T-helper 1 cell (primary cell): ENCODE measurements at regions not wholly inside any gene's neighbourhood (a gene's known extent, or its start where the extent isn't known, plus 50 kb on each side); places are given as distances from the start of the nearest gene placed in this dataset.

Experiments used
- DNase-seq, 5 donors: peaks; one replicate each; pipeline ENCODE4 v3.0.0-alpha.2; 2012 to 2020

- no peak for DNase-seq
Measured at GRCh38 chr13:47230155-47230554, 333.3 kb upstream of the HTR2A start.

DNA sequence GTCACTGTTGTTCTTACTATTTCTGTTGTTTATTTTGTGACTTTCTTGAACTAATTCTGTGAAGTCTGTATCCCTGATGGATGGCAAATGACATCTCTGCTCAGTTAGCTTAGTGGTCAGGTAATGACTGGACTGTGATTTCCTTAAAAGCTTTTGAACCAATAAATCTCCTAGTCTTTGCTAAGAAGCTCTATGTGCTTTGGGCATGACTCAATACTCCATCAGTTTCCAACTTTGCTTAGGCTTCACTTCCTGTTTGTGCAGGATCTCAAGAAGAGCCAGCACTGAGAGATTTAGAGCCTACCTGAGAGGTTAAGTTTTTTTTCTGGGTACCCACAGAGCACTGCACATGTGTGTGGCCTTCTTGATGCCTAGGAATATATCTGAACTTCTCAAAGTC, 329.7 kb upstream of the HTR2A start:
- no peak for DNase-seq

- DNase-seq = no peak
Measured at GRCh38 chr13:47220453-47221140, 323.7 kb upstream of the HTR2A start.

GRCh38 chr13:47218611-47219010, 321.8 kb upstream of the HTR2A start:
- no peak for DNase-seq

DNA sequence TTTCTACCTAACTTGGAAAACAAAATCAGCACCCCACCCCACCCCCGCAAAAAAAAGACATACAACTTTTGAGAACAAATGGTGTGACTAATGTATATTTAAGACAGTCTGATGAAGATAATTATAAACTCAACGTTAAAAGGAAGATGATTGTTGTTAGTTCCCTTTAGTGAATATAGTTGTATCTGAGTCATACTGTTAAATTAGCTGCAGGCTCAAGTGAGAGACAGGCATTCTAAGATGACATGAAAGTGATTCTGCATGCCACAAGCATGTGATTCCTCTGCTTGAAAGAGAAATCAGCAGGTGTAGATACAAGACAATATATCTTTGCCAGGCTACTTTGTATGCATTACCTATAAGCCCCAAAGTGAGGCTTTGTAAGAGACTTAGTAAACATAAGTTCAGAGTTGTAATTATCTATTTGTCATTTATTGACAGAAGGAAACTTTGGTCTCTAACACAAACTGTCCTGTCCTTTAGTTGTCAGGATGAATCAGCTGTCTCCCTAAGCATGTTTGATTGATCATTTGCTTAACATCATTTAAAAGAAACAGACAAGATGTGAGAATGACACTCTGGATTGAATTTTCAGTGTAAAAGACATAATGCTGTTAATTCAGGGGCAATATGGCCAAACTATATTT, 319.4 kb upstream of the HTR2A start:
- DNase-seq = no peak

- no peak for DNase-seq
Measured at GRCh38 chr13:47215736-47216135, 318.9 kb upstream of the HTR2A start.

- DNase-seq = no peak
Measured at GRCh38 chr13:47213047-47213446, 316.2 kb upstream of the HTR2A start.

DNA sequence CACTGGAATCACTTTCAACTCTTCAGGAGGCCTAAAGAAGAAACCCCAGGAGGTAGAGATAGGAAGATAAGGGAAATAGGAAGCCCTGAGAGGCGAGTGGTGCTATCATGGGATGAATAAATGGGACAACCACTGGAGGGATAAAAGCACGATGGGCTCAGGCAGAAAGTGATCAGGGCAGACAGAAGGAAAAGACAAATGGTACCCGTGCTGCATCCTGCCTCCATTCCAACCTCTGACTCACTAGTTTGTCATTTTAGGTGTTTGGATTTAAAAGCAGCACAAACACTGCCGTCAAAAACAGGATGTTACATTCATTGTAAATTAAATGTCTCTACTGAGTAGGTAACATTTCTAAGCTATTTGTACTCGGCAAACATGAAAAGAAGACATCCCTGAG, 314.3 kb upstream of the HTR2A start:
- DNase-seq = no peak

DNA sequence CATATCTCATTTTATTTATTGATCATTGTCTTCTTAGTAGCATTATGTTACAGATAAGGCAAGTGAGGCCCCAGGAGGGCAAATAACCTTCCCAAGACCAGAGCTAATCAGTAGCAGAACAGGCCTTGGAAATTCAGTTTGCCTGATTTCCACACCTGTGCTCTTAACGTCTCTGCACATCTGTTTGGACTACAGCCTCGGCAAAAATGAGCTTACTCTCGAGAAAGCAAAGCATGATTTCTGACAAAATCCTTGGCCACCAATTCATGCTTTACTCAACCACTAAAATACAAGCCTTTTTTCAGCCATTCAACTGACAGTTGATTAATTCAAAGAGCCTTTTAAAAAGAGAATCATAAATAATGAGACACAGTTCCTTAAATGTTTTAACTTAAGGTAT, 309.3 kb upstream of the HTR2A start:
- DNase-seq = no peak

DNA sequence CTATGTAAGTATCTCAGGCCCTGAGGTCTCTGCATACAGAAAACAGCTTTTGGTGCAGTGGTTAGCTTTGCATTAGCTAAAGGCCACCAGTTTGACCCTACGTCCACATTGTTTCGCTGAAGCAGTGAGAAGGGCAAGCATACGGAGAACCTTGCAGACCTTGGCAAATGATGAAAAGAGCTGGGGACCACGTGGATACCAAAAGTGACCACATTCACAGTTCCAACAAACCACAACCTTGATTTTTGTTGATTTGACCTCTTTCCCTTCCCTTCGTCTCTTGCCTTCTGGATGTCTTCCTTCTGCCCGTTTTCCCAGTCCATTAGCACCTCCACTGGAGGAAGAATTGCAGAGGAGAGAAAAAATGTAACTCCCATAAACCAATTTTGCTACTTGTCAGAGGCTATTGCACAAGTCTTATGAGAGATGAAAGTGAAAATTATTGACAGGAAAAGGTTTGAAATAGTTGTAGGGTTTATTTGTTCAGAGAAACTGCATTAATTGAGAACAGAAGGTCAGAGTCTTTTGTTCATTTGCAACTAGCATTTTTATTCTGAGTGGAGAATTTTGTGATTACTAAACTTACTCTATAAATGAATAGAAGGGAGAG, 293.9 kb upstream of the HTR2A start:
- DNase-seq = no peak

DNA sequence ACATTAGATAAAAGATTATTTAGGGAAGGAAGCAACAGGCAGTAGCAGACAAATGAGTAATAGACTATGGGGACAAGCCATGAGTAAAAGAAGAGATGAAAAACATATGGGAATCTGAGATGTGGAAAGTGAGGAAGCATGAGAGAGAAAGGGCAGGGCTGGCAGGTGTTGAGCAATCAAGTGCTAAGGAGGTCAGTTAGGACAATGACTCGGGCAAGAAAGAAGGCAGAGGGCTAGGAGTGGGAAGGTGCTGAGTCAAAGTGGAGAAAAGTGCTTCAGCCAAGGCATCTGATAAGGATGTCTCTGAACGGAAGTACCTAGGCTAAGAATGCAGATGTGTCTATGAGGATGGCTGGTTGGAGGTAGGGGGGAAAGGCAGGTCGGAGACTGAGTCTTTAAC, 291.9 kb upstream of the HTR2A start:
- no peak for DNase-seq

GRCh38 chr13:47186471-47186870, 289.6 kb upstream of the HTR2A start:
- no peak for DNase-seq

DNA sequence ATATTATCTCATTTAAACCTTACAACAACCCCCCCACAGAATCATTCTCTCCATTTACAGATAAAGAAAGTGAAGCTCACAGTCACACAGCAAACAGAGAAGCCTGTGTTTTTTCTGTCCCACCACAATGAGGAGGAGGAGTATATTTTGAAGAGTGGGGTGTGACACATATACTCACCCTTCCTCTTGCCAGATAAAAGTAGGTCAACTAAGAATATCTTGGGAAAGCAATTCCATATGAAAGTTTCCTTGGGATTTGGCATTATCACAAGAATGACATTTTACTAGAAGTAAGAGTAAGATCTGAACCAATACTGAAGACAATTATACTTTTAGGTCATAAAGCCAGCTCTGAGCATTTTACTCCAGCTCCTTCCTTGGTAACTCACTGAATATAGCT, 287.5 kb upstream of the HTR2A start:
- DNase-seq = no peak

DNA sequence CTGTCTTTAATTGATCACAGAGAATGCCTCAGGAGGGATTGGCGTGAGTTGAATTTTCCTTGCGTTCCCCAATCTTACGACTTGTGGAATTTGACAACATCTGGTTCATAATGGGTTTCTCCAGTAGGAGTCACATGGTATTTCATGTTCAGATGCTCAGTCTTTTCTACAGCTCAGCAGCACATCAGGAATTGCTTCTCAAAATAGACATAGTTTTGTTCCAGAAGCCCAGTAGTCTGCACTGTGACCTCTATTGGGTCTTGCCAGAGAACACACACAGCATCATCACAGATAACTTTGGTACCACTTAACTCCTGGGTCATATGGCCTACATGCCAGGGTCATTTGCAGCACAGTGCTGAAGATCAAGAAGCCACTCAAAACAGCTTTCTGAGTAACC, 282.5 kb upstream of the HTR2A start:
- no peak for DNase-seq

DNA sequence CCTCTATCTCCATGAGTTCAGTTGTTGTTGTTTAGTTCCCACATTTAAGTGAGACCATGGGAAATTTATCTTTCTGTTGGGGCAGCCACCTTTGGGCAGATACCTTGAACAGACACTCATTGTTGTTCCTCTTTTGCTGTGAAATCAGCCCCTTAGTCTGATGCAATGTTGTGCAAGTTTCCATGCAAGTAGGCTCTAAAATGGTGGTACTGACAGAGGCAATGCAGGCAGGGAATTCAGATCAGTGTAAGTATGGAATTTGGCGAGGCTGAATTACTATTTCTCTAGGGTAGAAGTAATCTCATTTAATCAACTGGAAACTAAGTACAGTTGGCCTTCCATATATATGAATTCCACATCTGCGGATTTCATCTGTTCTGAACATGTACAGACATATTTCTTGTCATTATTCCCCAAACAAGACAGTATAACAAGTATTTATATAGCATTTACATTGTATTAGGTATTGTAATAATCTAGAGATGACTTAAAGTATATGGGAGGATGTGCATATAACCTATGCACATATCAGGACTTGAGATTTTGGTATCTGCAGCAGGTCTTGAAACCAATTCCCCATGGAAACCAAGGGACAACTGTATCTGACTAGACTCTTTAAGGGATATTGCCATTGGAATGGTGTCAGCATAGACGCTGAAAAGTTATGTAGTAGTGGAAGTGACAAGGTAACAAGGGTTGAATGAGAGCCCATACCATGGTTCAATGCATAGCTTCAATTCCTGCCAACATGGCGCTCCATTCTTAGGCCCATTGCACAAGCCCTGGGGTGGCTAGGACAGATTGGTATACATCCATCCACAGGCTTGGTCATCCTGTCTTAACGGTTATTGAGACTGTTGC, 281.5 kb upstream of the HTR2A start:
- no peak for DNase-seq

DNA sequence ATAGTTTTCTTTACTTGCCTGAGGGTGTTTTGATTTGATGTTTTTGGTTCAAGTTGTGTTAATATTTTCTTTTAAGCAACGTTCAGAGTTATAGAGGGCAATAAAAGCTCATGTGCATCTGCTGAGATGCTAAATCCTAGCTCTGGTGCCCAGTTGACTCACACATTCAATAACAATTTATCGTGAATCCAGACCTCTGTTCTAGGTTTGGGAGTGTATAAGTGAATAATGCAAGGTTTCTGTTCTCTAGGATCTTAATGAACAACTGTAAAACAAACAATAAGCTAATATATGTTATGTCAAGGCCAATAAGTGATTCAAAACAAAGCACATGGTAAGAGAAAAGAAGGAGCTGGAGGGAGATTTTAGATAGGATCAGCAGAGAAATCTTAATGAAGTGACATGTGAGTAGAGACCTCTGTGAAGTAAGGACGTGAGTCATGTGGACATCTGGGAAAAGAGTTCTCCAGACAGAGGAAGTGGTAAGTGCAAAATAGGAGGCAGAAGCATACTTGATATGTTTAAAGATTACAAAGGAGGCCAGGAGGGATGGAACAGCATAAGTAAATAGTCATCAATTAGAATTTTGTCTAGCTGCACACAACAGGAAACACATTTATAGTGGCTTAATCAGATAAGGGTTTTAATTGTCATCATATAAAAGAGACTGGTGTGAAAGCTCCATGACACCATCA, 278.5 kb upstream of the HTR2A start:
- no peak for DNase-seq

DNA sequence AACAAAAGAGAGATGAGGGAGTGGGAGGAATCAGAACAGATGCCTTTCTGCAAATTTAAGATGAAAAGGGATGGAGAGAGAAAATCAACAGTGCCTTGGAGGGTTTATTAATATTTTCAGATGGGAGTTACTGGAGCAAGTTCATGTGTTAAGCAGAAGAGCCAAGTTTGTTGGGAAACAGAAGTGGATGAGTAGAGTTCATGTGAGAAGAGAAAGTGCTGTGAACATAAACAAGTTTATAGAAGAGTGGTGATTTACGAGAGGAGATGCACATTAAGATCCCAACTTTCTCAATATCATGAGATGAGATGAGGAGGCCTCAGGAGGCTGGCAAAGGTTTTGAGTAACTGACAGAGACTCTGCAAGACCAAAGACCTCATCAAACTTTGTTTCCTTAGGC, 274.1 kb upstream of the HTR2A start:
- DNase-seq = no peak

DNA sequence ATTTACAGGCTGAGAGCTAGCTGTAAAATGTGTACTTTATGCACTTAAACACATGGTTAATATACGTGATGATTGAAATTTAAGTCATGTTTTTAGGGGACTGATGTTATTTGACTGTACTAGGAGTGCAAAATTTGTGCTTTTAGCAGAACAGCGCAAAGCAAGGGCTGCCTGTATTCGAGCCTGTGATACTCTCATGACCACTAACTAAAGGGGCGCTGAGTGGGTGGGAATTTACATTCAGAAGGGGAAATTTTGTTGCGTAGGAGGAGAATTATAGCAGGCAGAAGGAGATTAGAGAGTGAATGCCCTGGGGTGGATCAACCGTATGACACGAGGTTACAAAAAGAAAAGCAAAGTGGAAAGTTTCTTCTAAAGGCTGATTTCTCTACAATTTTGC, 271.8 kb upstream of the HTR2A start:
- no peak for DNase-seq

DNA sequence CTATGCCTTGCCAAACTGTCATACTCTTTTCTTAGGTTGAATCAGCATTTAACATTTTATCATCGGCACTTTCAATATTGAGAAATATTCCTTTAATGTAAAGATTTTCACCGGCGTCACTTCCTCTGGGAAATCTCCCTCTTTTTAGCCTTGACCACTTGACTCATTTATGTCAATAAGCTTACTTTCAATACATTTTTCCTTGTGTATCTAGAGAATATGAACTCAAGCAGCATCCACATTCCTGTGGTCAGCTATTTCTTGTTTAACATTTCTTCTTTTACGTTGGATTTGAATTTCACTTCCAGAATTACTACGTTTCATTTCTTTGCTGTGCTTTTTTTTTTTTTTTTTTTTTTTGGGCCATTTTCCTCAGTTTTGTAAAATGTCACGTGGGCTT, 271.2 kb upstream of the HTR2A start:
- no peak for DNase-seq

GRCh38 chr13:47166336-47166735, 269.5 kb upstream of the HTR2A start:
- no peak for DNase-seq

DNA sequence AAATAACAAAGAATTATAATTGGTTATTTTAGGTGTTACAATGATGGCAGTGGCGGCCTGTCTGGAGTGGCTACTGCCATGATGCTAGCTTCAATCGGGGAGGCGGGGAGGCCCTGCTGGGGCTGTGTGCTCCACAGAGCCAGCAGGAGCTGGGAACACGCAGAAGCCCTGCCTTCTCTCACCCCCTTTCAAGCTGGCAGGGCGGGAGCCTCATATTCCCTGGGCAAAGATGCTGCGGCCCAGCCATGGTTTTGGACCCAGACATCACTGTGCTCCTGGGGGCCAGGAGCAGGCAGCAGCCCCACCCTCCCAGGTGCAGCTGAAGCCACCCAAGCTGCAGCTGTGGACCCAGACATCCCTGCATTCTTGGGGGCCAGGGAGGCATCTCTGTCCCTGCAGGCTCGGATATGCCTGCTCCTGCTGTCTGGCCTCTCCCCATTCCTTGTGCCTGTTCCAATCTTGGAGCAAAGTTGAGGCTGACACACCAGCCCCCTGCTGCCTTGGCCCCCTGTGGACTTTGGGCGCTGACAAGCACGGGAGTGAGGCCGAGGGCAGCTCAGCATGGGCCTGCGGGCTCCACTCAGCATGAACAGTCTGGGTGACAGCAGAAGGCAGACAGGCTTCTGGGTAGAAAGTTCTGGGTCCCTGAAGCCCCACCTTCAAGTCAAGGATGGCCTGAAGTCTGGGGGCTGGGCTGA, 263.1 kb upstream of the HTR2A start:
- no peak for DNase-seq

DNA sequence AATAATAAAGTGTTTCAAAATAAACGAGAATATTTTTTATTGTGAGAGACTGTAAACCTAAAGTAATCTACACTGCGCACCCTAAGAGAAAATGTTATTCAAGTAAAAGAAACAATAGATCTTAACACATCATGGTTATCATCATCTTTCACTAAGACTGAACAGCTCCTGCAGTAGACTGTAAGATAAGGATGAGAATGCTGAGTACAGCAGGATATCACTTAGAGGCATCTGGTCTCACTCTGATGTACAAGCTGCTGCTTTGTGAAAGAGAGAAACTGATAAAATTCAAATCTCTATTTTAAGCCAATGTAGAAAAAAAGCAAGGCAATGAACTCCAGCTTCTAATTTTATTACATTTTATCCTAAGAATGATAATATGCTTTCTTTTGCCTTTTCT, 261.7 kb upstream of the HTR2A start:
- DNase-seq = no peak
